Naive thymus-derived CD8-positive, alpha-beta T cell (primary cell): ENCODE measurements at regions not wholly inside any gene's neighbourhood (a gene's known extent, or its start where the extent isn't known, plus 50 kb on each side); places are given as distances from the start of the nearest gene placed in this dataset.
"Not testable (repeated sequence)": the region's sequence is repeated elsewhere in the genome, so short reads cannot be mapped to it uniquely, and the experiment has no call there.

ENCODE experiments used
- ATAC-seq, 2 donors: fragments of 150-1000 bp; cut with Tn5 transposase in 1 of 2; sonication (Bioruptor Pico), chemical (Tn5 transposase) in 1 of 2; 1 replicate in 1 of 2; 2 replicates in 1 of 2; pipeline ENCODE4 v1.10.0; 2021; ENCODE audit warnings: mild to moderate bottlenecking in 2 of 2, moderate library complexity in 2 of 2
- POLR2A ChIA-PET: fragments of 350-600 bp; sonication (Branson Sonifier 250); formaldehyde crosslinking; loops from one replicate; lab custom pipeline; 2021; ENCODE audit warnings: antibody characterized with exemption; lab: Charles Lee
- DNase-seq, 10 donors: peaks; one replicate each; pipeline versions ENCODE4 v3.0.0 to v3.0.0-alpha.2; 2020 to 2022
- H3K27ac Mint-ChIP-seq, 10 donors: one replicate each; pipeline ENCODE4 v1.8.0; 2020 to 2022; ENCODE audit warnings: mild to moderate bottlenecking in 10 of 10, mixed read lengths in 10 of 10, moderate library complexity in 4 of 10, inconsistent platforms in 1 of 10
- H3K27me3 Mint-ChIP-seq, 5 donors: one replicate each; pipeline ENCODE4 v1.8.0; 2021 to 2022; ENCODE audit warnings: mixed read lengths in 5 of 5
- H3K36me3 Mint-ChIP-seq, 3 donors: one replicate each; pipeline ENCODE4 v1.8.0; 2020 to 2022; ENCODE audit warnings: mixed read lengths in 3 of 3, mild to moderate bottlenecking in 2 of 3, inconsistent platforms in 1 of 3
- H3K4me1 Mint-ChIP-seq, 4 donors: one replicate each; pipeline ENCODE4 v1.8.0; 2021 to 2022; ENCODE audit warnings: mixed read lengths in 4 of 4
- H3K4me3 Mint-ChIP-seq, 10 donors: one replicate each; pipeline ENCODE4 v1.8.0; 2020 to 2022; ENCODE audit warnings: mild to moderate bottlenecking in 10 of 10, mixed read lengths in 10 of 10, moderate library complexity in 6 of 10, inconsistent platforms in 1 of 10
- H3K9me3 Mint-ChIP-seq, 9 donors: one replicate each; pipeline ENCODE4 v1.8.0; 2020 to 2022; ENCODE audit warnings: mixed read lengths in 9 of 9, mild to moderate bottlenecking in 3 of 9, inconsistent platforms in 1 of 9, moderate library complexity in 1 of 9

DNA sequence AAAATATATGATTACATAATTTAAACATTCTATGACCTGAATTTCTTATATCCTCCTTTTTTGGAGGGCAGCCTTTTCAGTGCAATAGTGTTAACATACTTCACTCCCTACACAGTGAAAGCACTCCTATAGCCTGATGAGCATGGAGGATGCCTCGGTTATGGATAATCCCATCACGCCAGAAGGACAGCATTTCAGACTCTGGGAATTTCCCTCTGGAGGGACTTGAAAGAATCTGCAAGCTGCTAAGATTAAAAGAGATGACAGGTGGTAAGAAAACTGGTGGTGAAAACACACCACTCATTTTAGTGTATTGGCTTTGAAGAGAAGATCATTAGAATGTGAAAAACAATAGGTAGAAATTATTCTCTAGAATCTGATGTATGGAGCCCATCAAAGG is 99.3 kb upstream of the LMNTD1 start:
- POLR2A ChIA-PET, result no interaction called here
- no peak for ATAC-seq

DNA sequence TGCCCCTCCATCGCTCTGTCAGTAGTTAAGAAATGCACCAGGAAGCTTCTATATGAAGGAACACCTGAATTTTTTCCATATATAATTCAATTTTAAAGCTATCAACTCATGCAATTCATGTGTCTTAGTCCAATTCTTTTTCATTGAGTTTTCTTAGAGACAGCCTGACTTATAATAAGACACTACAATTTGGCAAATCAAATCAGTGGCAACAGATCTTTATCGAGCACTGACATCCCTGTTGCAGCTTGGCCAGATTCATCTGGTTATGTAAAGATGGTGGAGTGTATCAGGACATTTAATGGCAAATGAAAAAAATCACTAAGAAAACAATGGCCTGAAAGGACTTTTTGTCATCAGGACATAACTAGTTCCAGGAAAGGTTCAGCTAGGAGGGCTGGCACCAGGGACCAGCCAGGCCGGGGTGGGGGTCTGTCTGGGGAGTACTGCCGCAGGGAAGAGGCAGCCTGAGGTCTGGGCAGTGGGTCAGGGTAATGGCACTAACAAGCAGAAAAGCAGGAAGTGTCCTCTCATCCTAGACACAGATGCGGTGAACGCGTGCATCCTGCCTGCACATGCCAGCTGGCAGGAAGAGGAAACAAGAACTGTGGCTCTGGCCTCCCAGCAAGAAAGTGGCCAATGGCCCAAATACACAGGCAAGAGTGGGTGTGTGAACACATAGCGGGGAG is 100.5 kb upstream of the LMNTD1 start:
- POLR2A ChIA-PET, result no interaction called here
- ATAC-seq (no peak), DNase-seq (no peak)
- peaks cover 0 to 2% (median 0%) of the 10 kb centered on the region in 9 donors for H3K9me3 Mint-ChIP-seq
- H3K36me3 Mint-ChIP-seq, result no peaks in the 10 kb centered on the region
- peaks cover 4 to 6% (median 5%) of the 10 kb centered on the region in 4 donors for H3K4me1 Mint-ChIP-seq
- H3K27me3 Mint-ChIP-seq, result peaks cover 0 to 4% (median 0%) of the 10 kb centered on the region in 5 donors
- no peak overlapping the region for H3K4me3 Mint-ChIP-seq
- H3K27ac Mint-ChIP-seq, result peak overlapping the region in 1 of 10 donors; percentile 8

More for the DNA sequence above, 99.3 kb upstream of the LMNTD1 start:
- Mint-ChIP-seq H3K9me3 (peaks cover 0 to 2% (median 0%) of the 10 kb centered on the region in 9 donors), H3K4me1 (peaks cover 4 to 6% (median 5%) of the 10 kb centered on the region in 4 donors), H3K4me3 (no peak overlapping the region), H3K36me3 (no peaks in the 10 kb centered on the region), H3K27ac (no peak overlapping the region), H3K27me3 (peaks cover 0 to 4% (median 0%) of the 10 kb centered on the region in 5 donors)
- no peak for DNase-seq

DNA sequence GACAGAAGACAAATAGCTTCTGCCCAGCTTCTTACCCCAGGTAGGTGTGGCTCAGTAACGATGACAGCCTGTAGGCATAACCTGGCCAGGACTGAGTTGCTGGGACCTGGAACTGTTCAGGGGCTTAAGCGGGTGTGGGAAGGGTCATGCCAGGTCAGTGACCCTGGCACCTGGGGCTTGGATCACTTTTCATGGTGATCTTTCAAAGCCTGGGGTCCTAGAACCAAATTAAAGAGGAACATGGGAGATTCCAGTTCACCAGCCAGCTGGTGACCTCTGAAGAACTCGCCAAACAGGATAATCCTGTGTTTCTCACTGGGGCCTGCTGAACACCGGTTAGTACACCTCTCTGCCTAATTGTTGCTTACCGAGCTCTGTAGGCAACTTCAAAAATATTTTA is 102.6 kb upstream of the LMNTD1 start:
- ATAC-seq (no peak), DNase-seq (no peak)
- peaks cover 4 to 6% (median 5%) of the 10 kb centered on the region in 4 donors for H3K4me1 Mint-ChIP-seq
- peaks cover 0 to 4% (median 0%) of the 10 kb centered on the region in 5 donors for H3K27me3 Mint-ChIP-seq
- H3K27ac Mint-ChIP-seq, result no peak overlapping the region
- POLR2A ChIA-PET, result no interaction called here
- peaks cover 0 to 2% (median 0%) of the 10 kb centered on the region in 9 donors for H3K9me3 Mint-ChIP-seq
- H3K4me3 Mint-ChIP-seq, result no peak overlapping the region
- H3K36me3 Mint-ChIP-seq, result no peaks in the 10 kb centered on the region

DNA sequence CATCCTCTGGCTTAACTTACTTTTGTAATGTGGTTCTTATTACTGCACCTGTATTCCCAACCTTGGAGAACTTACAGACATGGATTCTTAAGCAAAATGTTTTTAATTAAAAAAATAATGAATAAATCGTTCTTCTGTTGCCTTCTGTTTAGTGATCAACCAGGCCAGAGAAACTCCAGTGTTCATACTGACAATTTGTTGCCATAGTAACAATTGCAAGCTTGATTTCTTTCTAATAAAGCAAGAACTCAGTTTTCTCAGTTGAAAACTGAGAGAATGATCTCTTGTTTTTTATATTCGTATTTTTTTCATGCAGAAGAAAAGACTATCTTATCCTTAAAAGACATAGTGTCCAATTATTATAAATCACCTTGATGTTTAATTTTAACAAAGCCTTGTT is 106.5 kb upstream of the LMNTD1 start:
- POLR2A ChIA-PET, result no interaction called here
- H3K36me3 Mint-ChIP-seq, result no peaks in the 10 kb centered on the region
- ATAC-seq, result no peak
- peaks cover 0 to 12% (median under 1%) of the 10 kb centered on the region in 9 donors for H3K9me3 Mint-ChIP-seq
- H3K4me1 Mint-ChIP-seq, result no peaks in the 10 kb centered on the region
- no peak for DNase-seq
- H3K27ac Mint-ChIP-seq, result no peak overlapping the region
- no peak overlapping the region for H3K4me3 Mint-ChIP-seq
- H3K27me3 Mint-ChIP-seq, result no peaks in the 10 kb centered on the region

DNA sequence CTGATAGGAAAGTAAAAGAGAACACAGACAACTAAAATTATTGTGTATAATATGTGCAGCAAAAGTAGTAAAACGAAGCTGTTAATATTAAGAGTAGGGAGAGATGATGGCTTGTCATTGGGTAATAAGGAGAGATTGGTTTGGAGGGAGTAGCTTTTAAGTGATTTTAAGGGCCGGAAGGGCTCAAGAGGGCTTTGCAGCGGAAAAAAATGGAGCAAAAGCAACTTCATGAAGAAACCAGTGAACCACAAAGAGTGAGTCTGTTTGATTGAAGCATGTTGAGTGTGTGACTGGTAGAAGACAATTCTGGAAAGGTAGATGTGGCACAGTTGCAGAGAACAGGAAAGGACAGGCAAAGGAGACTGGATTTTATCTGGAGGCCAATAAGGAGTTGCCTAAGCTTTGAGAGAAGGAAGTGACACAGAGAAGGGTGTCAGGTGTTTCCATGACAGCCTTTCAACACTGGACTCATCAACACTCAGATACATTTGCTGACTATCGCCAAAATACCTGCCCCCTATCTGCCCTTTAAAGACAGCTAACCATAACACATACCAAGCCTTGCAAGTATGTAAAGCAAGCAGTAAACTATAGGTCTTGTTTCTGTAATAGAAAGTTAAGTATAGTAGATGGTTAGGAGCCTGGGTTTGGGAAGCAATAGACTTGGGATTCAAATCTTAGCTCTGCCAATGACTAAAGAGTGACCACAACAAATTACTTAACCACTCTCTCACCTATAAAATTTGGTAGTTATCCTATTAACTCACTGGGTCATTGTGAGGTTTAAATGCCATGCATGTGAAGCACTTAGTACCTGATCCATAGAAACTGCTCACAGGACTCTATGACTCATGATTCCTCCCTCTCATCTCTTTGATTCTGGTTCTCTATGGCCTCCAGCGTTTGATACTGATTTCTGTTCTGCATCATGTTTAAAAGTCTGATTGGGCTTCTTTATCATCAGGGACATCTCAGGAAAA is 117.3 kb upstream of the LMNTD1 start:
- H3K4me1 Mint-ChIP-seq, result no peaks in the 10 kb centered on the region
- H3K27me3 Mint-ChIP-seq, result peaks cover 0 to 5% (median 0%) of the 10 kb centered on the region in 5 donors
- ATAC-seq (no peak), DNase-seq (no peak)
- H3K36me3 Mint-ChIP-seq, result no peaks in the 10 kb centered on the region
- POLR2A ChIA-PET, result no interaction called here
- no peak overlapping the region for H3K27ac Mint-ChIP-seq
- no peak overlapping the region for H3K4me3 Mint-ChIP-seq
- H3K9me3 Mint-ChIP-seq, result no peaks in the 10 kb centered on the region

DNA sequence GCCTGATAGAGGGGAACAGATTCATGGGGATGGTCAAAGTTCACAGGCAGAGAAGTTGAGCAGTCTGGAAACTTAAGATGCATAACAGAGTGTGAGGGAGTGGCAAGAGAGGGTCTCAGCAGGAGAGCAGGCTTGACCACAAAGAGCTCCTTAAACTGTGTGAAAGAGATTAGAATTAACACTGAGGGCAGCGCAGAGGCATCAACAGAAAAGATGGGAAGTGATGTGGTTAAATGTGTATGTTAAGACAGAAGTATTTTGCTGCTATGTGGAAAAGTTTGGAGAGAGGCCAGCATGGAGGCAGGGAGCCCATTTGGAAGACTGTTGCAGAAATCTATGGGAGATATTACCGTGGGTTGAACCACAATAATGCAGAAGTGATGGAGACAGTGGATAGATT is 122.7 kb upstream of the LMNTD1 start:
- ATAC-seq (no peak), DNase-seq (no peak)
- Mint-ChIP-seq H3K4me3 (no peak overlapping the region), H3K4me1 (no peaks in the 10 kb centered on the region), H3K9me3 (no peaks in the 10 kb centered on the region), H3K27me3 (no peaks in the 10 kb centered on the region), H3K27ac (no peak overlapping the region), H3K36me3 (no peaks in the 10 kb centered on the region)
- POLR2A ChIA-PET, result no interaction called here

DNA sequence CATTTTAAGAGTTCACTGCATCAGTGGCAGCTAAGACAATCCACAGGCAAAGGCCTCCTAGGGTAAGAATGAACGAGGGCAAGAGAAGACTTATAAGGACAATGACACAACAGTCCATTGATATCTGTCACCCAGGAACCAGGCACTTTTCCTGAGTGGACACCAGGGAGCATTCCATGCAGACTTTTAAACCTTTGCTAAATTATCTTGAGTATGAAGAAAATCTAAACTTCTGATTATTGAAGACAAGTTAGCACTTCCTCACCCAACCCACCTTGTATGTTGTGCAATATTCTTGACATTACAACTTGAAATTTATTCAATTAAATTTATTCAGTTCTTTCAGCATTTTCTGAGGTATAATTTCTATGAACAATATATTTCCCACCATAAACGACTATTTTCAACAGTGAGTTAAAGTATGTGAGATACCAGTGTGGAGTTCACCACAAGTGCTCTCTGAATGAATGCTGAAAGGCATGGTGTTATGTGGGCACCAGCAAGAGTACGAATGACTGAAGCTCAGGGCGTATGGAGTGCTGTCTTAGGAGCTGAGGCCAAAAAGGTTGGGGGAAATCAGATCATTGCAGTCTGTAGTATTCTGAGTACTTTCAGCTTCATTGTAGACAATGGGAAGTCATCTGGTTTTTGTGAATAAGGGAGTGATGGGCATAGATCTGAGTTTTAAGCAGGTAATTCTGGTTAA is 124.3 kb upstream of the LMNTD1 start:
- no peak overlapping the region for H3K4me3 Mint-ChIP-seq
- no peak for ATAC-seq
- no peaks in the 10 kb centered on the region for H3K27me3 Mint-ChIP-seq
- H3K27ac Mint-ChIP-seq, result no peak overlapping the region
- no peak for DNase-seq
- POLR2A ChIA-PET, result no interaction called here
- H3K36me3 Mint-ChIP-seq, result no peaks in the 10 kb centered on the region
- no peaks in the 10 kb centered on the region for H3K4me1 Mint-ChIP-seq
- no peaks in the 10 kb centered on the region for H3K9me3 Mint-ChIP-seq

DNA sequence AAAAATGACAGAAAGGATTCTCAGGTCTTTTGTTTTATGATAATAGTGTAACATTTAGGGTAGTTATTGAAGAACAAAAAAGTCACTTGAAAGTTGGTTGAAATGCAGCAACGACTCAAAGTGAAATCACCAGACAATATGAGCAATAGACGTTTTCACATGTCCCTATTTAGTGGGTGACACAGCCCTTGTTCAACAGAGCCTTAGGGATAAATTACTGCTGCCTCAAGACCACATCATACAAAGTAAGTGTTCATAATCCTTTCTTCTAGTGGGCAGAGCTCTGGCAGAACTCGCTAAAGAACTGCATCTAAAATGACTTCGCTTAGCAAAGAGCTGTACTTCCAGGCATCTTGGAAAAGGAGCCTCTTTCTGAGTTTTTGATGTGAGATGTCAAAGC is 128.5 kb upstream of the LMNTD1 start:
- Mint-ChIP-seq H3K27me3 (no peaks in the 10 kb centered on the region), H3K9me3 (peaks cover 0 to 4% (median 0%) of the 10 kb centered on the region in 9 donors), H3K4me1 (no peaks in the 10 kb centered on the region), H3K27ac (no peak overlapping the region), H3K36me3 (no peaks in the 10 kb centered on the region), H3K4me3 (no peak overlapping the region)
- DNase-seq, result no peak
- no peak for ATAC-seq
- POLR2A ChIA-PET, result no interaction called here

DNA sequence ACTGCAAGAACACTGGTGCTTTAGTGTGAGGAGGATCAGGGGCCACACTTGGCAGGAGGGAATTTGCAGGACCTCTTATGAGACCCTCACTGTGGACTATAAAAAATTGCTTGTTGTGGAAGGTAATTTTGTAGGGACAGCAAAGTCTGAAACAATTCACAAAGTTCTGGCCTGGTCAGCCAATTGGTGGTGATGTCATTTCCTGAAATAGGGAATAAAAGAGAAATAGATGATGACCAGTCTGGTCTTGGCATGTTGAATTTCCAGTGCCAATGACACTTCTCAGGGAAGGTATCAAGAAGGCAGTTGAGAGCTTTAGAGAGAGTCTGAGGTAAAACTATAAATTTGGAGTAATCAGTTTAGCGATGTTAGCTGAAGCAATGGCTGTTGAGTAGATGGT is 129.3 kb upstream of the LMNTD1 start:
- no peak for DNase-seq
- no peaks in the 10 kb centered on the region for H3K27me3 Mint-ChIP-seq

DNA sequence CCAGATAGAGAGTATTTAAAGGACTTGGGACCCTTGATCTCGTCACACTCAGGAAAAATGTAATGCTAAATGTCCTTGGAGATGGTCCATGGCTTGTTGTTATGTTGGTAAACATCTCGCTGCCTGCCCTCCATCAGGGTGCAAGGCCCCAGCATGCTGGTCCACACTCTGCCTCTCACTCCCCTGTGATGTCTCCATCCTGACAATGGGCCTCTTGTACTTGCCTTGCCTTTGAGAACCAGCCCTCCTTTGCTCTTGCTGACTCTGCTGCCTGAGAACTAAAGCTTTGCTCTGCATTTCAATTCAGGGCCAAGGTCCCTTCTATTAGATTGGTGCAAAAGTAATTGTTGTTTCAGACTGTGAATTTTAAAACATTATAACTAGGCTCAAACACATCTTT is 131.0 kb upstream of the LMNTD1 start:
- Mint-ChIP-seq H3K4me1 (no peaks in the 10 kb centered on the region), H3K4me3 (no peak overlapping the region), H3K27ac (peak overlapping the region in 1 of 10 donors; percentile 1), H3K9me3 (peaks cover 0 to 8% (median 0%) of the 10 kb centered on the region in 9 donors), H3K27me3 (no peaks in the 10 kb centered on the region), H3K36me3 (no peaks in the 10 kb centered on the region)
- DNase-seq (no peak), ATAC-seq (no peak)
- POLR2A ChIA-PET, result no interaction called here

More for the DNA sequence above, 129.3 kb upstream of the LMNTD1 start:
- Mint-ChIP-seq H3K36me3 (no peaks in the 10 kb centered on the region), H3K4me1 (no peaks in the 10 kb centered on the region), H3K4me3 (no peak overlapping the region), H3K9me3 (peaks cover 0 to 8% (median 0%) of the 10 kb centered on the region in 9 donors), H3K27ac (peak overlapping the region in 1 of 10 donors; percentile 60)
- POLR2A ChIA-PET, result no interaction called here
- no peak for ATAC-seq

DNA sequence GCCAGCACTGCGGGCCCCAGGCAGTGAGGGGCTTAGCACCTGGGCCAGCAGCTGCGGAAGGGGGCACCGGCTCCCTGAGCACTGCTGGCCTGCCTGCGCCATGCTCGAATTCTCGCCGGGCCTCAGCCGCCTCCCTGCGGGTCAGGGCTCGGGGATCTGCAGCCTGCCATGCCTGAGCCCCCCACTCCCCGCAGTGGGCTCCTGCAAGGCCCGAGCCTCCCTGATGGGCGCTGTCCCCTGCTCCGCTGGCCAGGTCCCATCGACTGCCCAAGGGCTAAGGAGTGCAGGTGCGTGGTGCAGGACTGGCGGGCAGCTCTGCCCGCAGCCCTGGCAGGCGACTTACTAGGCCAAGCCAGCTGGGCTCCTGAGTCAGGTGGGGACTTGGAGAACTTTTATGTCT is 133.3 kb upstream of the LMNTD1 start:
- no peaks in the 10 kb centered on the region for H3K36me3 Mint-ChIP-seq
- peaks cover 0 to 8% (median 0%) of the 10 kb centered on the region in 9 donors for H3K9me3 Mint-ChIP-seq
- POLR2A ChIA-PET, result no interaction called here
- no peak overlapping the region for H3K4me3 Mint-ChIP-seq
- no peak for DNase-seq
- ATAC-seq, result no peak
- no peaks in the 10 kb centered on the region for H3K27me3 Mint-ChIP-seq
- no peak overlapping the region for H3K27ac Mint-ChIP-seq
- H3K4me1 Mint-ChIP-seq, result no peaks in the 10 kb centered on the region

DNA sequence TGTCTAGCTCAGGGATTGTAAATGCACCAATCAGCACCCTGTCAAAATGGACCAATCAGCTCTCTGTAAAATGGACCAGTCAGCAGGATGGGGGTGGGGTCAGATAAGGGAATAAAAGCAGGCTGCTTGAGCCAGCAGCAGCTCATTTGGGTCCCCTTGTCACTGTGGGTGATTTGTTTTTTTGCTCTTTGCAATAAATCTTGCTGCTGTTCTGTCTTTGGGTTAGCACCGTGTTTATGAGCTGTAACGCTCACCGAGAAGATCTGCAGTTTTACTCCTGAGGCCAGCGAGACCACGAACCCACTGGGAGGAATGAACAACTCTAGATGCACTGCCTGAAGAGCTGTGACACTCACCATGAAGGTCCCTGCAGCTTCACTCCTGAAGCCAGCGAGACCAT is 134.1 kb upstream of the LMNTD1 start:
- no peak overlapping the region for H3K27ac Mint-ChIP-seq
- no peaks in the 10 kb centered on the region for H3K27me3 Mint-ChIP-seq
- DNase-seq (no peak), ATAC-seq (no peak)
- H3K36me3 Mint-ChIP-seq, result no peaks in the 10 kb centered on the region
- no peaks in the 10 kb centered on the region for H3K4me1 Mint-ChIP-seq
- no peak overlapping the region for H3K4me3 Mint-ChIP-seq
- POLR2A ChIA-PET, result no interaction called here
- H3K9me3 Mint-ChIP-seq, result peaks cover 0 to 8% (median 0%) of the 10 kb centered on the region in 9 donors

DNA sequence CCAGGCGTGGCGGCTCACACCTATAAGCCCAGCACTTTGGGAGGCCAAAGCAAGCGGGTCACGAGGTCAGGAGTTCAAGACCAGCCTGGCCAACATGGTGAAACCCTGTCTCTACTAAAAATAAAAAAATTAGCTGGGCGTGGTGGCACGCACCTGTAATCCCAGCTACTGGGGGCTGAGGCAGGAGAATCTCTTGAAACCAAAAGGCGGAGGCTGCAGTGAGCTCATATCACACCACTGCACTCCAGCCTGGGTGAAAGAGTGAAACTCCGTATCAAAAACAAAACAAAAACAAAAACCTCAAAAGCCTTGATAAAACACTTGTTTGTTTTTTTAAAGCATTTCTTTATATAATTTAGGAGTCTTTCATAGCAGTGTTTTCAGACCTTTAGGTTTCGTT is 135.8 kb upstream of the LMNTD1 start:
- H3K36me3 Mint-ChIP-seq, ATAC-seq, H3K4me3 Mint-ChIP-seq, H3K27ac Mint-ChIP-seq, H3K9me3 Mint-ChIP-seq, DNase-seq, POLR2A ChIA-PET, H3K27me3 Mint-ChIP-seq, H3K4me1 Mint-ChIP-seq: not testable (repeated sequence)
